Lower leg skin (tissue), 3 donors: ENCODE measurements at regions not wholly inside any gene's neighbourhood (a gene's known extent, or its start where the extent isn't known, plus 50 kb on each side); places are given as distances from the start of the nearest gene placed in this dataset.

Experiments used
- CTCF ChIP-seq, 3 donors: fragments of 450-650 bp; IDR thresholded peaks; one replicate each; pipeline ENCODE4 v1.5.1; 2016; ENCODE audit warnings: antibody characterized with exemption in 3 of 3, mild to moderate bottlenecking in 3 of 3, moderate library complexity in 2 of 3
- POLR2A ChIP-seq, 2 donors: fragments of 450-650 bp; IDR thresholded peaks; one replicate each; pipeline ENCODE4 v1.6.1; 2016 to 2017; ENCODE audit warnings: antibody characterized with exemption in 2 of 2, mild to moderate bottlenecking in 1 of 2, moderate library complexity in 1 of 2

- TF ChIP-seq POLR2A (IDR thresholded peaks at IDR 0.05), result no peak
- no peak for TF ChIP-seq CTCF (IDR thresholded peaks at IDR 0.05)
Measured at GRCh38 chr3:178306432-178307115, 229.7 kb upstream of the KCNMB2 start.
